IPS-18c (cell line): ENCODE measurements at regions not wholly inside any gene's neighbourhood (a gene's known extent, or its start where the extent isn't known, plus 50 kb on each side); places are given as distances from the start of the nearest gene placed in this dataset.

Source experiments
- H3K4me3 ChIP-seq: 2 replicates; pipeline ENCODE4 v1.7.0; 2013; ENCODE audit warnings: low read depth, mild to moderate bottlenecking, low read length, moderate library complexity; ENCODE audit not compliant: insufficient read depth
- H3K9me3 ChIP-seq: one replicate; pipeline ENCODE4 v1.6.1; 2013; ENCODE audit warnings: mild to moderate bottlenecking, low read length, moderate library complexity; ENCODE audit not compliant: control insufficient read depth, insufficient read depth

DNA sequence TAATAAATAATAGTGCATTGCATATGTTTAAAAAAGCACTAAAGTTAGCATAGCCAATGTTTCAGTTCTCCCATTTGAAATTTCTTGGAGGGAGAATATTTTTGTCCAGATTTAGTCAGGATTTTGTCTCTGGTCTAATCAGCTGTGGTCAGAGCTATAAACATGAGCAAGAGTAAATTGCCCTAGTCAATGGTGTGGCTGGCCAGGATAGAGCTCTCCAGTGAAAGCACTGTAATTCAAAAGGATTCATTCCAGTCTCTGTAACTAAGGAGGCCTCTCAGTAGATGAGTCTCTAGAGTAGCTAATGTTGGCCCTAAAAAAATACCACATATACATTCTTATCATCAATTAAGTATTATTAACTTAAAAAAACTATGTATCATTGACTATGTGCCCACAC is 241.6 kb downstream of the CDCA7 start:
- Histone ChIP-seq H3K4me3 (no peak overlapping the region), H3K9me3 (peaks cover 8% of the 10 kb centered on the region)

DNA sequence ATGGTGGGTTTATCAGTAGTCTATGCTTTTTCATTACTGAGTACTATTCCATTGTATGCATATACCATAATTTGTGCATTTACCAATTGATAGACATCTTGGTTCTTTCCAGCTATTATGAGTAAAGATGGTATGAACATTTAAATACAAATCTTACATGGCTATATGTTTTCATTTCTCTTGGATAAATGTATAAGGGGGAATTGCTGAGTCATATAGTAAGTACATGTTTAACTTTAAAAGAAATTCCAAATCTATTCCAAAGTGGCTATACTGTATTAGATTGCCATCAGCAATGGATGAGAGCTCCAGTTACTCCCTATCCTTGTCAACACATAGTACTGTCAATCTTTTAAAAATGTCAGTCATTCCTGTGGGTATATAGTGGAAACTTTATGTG is 243.9 kb downstream of the CDCA7 start:
- Histone ChIP-seq H3K4me3 (no peak overlapping the region), H3K9me3 (peaks cover 4% of the 10 kb centered on the region)

GRCh38 chr2:173599821-173600359 is 245.2 kb downstream of the CDCA7 start:
- no peaks in the 10 kb centered on the region for H3K9me3 ChIP-seq
- no peak overlapping the region for H3K4me3 ChIP-seq

DNA sequence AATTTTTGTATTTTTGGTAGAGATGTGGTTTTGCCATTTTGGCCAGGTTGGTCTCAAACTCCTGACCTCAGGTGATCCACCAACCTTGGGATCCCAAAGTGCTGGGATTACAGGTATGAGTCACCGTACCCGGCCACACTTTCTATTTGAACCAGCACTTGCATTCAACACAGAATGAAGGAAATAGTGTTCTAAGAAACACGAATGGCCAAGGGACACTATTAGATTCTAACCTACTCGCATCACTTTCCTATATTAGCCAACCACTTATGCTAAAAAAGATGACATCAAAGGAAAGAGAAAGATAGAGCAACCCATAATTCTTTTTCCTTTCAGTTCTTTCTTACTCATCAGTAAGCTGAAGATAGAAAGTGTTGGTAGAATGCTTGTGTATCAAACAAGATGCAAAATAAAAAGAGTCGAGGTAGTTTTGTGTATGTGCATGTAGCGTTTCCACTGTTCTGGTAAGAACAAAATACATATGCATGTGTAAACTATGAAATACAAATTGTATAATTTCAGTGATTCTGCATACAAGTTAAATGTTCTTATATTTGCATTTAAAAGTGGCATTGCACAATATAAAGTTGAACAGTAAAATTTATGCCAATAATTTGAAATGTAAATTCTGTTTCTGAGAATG is 247.6 kb downstream of the CDCA7 start:
- Histone ChIP-seq H3K9me3 (no peaks in the 10 kb centered on the region), H3K4me3 (no peak overlapping the region)

DNA sequence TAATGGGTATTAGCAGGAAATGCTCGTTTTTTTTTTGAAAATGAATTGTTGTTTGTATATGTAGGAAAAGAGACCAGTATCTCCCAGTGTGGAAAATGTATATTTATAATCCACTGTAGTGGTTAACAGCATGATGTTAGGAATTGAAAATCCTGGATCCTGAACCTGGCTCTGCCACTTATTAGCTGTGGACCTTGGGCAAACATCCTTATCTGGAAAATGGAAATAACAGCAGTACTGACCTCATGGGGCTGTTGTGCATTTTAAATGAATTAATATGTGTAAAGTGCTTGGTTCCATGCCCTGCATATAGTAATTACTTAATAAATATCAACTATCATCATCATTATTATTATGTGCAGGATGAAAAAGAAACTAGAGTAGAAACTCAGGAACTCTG is 251.3 kb downstream of the CDCA7 start:
- no peak overlapping the region for H3K4me3 ChIP-seq
- H3K9me3 ChIP-seq, result no peaks in the 10 kb centered on the region

GRCh38 chr2:173606619-173607248 is 252.1 kb downstream of the CDCA7 start:
- H3K4me3 ChIP-seq, result no peak overlapping the region
- H3K9me3 ChIP-seq, result no peaks in the 10 kb centered on the region

DNA sequence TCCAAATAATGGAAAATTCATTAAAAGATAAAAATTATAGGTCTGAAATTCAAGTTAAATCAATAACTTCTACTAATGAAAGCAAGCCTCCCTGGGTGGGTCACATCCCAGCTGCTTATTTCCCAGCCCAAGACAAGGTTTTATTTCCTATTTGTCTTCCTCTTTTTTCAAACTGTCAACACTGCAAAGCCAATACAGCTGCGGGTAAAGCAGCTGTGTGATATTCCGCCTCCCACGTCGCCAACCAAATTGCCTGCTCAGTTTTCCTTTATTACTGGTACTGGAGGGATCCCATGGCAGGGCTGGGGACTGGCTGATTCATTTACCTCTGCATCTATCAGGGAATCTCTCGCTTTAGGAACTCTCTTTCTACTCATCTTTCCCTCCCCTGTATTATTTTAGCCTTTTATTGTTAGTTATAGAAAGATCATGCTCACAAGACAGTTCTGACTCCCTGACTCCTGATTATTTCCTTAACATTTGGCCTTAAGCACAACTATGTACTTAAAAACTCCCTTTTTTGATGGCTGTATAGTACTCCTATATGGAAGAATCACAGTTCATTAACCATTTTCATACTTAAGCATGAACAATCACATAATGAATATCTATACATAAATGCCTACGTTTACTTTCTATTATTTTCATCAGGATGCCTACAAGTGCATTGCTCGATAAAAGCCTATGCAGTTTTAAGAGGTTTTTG is 253.1 kb downstream of the CDCA7 start:
- no peaks in the 10 kb centered on the region for H3K9me3 ChIP-seq
- no peak overlapping the region for H3K4me3 ChIP-seq

DNA sequence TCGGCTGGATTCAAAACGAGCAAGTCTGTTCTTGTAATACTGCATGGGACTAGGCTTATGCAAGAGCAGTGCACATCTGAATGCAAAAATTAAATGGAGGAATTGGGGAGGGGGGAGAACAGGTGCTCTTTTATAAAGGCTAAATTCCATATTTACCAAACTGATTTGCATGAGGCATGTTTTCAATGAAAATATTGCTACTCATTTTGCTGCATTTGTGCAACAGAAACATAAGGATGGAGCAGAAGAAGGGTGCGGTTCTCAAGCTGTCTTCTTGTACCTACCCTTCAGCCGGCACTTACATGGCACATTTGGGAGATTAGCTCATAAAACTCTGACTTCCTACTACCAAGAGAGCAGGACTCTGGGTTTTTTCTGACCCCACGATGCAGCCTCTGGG is 256.4 kb downstream of the CDCA7 start:
- no peaks in the 10 kb centered on the region for H3K9me3 ChIP-seq
- no peak overlapping the region for H3K4me3 ChIP-seq

GRCh38 chr2:173612354-173612753 is 257.7 kb downstream of the CDCA7 start:
- H3K4me3 ChIP-seq, result no peak overlapping the region
- H3K9me3 ChIP-seq, result no peaks in the 10 kb centered on the region

DNA sequence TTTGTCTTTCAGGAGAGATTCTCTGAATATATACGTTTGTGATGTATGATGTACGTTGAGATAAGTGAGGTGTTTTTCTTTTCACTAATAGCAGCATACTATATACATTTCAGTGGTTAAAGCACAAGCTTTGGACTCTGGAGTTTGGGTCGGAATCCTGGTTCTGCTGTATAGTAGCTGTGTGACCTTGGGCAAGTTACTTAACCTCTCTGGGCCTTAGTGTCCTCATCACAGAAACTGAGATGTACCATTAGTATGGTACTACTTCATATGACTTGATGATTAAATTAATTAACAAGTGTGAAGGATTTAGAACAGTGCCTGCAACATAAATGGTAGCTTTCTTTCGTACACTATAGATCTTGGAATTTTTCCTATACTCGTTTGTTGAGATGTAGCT is 258.7 kb downstream of the CDCA7 start:
- Histone ChIP-seq H3K4me3 (no peak overlapping the region), H3K9me3 (no peaks in the 10 kb centered on the region)

DNA sequence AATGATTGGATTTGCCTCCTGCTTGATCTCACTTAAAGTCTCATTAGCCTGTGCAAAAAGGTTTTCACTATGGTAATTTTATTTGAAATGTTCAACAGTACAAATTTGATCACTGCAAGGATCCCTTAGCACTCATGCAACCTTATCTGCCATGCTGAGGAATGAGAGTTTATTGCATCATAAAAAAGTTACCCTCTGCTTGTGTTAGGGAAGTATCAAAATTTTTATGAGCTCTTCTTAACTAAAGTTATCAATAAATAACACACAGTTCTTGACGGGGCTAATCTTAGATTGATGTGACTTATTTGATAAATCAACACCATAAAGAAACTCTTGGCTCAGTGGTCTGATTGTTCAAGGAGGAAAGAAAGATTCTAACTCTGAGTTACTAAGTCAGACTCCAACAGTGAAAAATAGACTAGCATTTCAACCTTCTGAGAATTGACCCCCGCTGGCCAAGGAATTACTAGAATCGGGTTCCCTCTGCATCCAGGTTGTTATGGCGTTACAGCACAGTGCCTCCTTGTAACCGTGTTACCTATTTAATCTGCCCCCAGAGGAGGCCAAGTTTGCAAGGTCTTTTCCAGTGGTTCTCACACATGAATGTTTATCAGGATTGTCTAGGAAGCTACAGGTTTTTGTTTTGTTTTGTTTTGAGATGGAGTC is 259.7 kb downstream of the CDCA7 start:
- no peak overlapping the region for H3K4me3 ChIP-seq

GRCh38 chr2:173623438-173624319 is 269.0 kb downstream of the CDCA7 start:
- no peaks in the 10 kb centered on the region for H3K9me3 ChIP-seq

More for the DNA sequence above, 259.7 kb downstream of the CDCA7 start:
- H3K9me3 ChIP-seq, result no peaks in the 10 kb centered on the region

DNA sequence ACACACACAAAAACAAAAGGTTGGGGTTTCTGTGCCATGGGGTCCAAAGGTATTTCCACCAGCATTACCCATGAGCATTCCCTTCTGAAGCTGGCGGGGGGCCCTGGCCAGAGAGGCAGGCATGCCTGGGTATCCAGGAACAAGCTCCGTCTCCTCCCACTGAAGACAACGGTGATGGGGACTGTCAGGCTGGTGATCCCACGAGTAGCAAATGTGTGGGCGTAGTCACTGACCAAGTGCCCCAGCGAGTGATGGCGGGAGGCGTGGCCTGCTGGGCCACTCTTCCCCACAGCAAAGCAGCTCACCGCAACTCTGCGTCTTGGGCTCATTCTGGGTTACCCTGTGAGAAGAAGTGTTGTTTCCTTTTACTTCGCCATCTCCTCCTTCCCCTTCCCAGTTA is 270.6 kb downstream of the CDCA7 start:
- Histone ChIP-seq H3K4me3 (no peak overlapping the region), H3K9me3 (no peaks in the 10 kb centered on the region)

More at GRCh38 chr2:173623438-173624319, 269.0 kb downstream of the CDCA7 start:
- no peak overlapping the region for H3K4me3 ChIP-seq

DNA sequence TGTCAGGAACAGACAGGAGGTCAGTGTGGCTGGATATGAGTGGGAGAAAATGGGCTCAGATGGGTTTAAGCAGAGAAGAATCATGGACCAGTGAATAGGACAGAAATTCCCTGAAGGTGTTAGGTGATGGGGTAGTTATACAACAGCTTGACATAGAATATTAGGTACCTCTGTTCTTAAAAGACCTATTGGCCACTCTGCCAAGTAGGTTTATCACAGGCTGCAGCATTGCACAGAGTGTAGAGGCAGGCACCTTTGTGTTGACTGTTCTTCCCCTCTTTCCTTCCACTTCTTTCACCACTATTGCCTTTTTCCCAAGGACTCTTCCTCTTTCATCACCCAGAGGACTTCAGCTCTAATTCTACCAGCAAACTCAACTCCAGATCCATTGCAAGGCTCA is 274.4 kb downstream of the CDCA7 start:
- H3K9me3 ChIP-seq, result no peaks in the 10 kb centered on the region
- no peak overlapping the region for H3K4me3 ChIP-seq

GRCh38 chr2:173630425-173631126 is 275.9 kb downstream of the CDCA7 start:
- Histone ChIP-seq H3K4me3 (no peak overlapping the region), H3K9me3 (no peaks in the 10 kb centered on the region)

DNA sequence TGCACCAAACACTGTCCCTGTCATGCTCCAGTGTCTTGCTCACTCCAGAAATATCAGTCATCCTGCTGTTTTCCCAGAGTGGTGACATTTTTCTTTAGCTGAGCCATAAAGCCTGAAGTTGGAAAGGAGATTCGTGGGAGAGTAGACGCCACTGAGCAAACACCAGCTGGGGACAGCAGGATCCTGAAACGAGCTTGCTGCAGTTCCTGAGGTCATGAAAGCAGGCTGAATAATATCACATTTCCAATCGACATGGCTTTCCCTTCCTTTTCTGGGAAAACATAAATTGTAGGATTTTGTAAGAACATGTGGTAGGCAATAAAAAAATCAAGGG is 276.4 kb downstream of the CDCA7 start:
- no peaks in the 10 kb centered on the region for H3K9me3 ChIP-seq
- no peak overlapping the region for H3K4me3 ChIP-seq
